ENCODE measurements at regions not wholly inside any gene's neighbourhood (a gene's known extent, or its start where the extent isn't known, plus 50 kb on each side); places are given as distances from the start of the nearest gene placed in this dataset.

- no peak for TF ChIP-seq EZH2 (IDR thresholded peaks at IDR 0.05; ENCODE audit: borderline replicate concordance, low read length)
- no peak for TF ChIP-seq CTCF (IDR thresholded peaks at IDR 0.05; ENCODE audit: low read length)
Observed at GRCh38 chr12:114834621-114835020, 150.6 kb upstream of the TBX3 start.

Data from OCI-LY1 (cell line).